ENCODE measurements at regions not wholly inside any gene's neighbourhood (a gene's known extent, or its start where the extent isn't known, plus 50 kb on each side); places are given as distances from the start of the nearest gene placed in this dataset.

- no peaks in the 10 kb centered on the region for H3K27me3 ChIP-seq (ENCODE audit: control insufficient read depth in 3 of 3, insufficient read depth in 3 of 3, low read length in 2 of 3)
- H3K27ac ChIP-seq (ENCODE audit: low read depth in 1 of 2, low read length in 1 of 2): no peak overlapping the region
- ATAC-seq (ENCODE audit: insufficient read depth, low FRiP score) (no peak), DNase-seq (no peak)
- WGBS, 2 donors: 93 to 94% methylated on average over 5 of the region's 5 CpGs
- H3K4me1 ChIP-seq (ENCODE audit: control insufficient read depth in 5 of 5, insufficient read depth in 5 of 5, low read length in 5 of 5): peaks cover 0 to 11% (median 0%) of the 10 kb centered on the region in 5 donors
- H3K36me3 ChIP-seq (ENCODE audit: control insufficient read depth in 4 of 4, insufficient read depth in 4 of 4, low read length in 4 of 4): no peaks in the 10 kb centered on the region
- no peak overlapping the region for H3K4me3 ChIP-seq
- TF ChIP-seq CTCF (IDR thresholded peaks at IDR 0.05; ENCODE audit: control extremely low read depth, extremely low read depth): no peak
- no peak overlapping the region for H3K9ac ChIP-seq (ENCODE audit: insufficient read depth in 1 of 2, low read length in 2 of 2)
- H3K9me3 ChIP-seq (ENCODE audit: control insufficient read depth in 4 of 4, insufficient read depth in 3 of 4, low read length in 3 of 4): no peaks in the 10 kb centered on the region
Observed at GRCh38 chr2:11942178-11942569, 195.7 kb downstream of the LPIN1 start.

- no peaks in the 10 kb centered on the region for H3K36me3 ChIP-seq (ENCODE audit: control insufficient read depth in 4 of 4, insufficient read depth in 4 of 4, low read length in 4 of 4)
- ATAC-seq (ENCODE audit: insufficient read depth, low FRiP score): no peak
- no peak overlapping the region for H3K27ac ChIP-seq (ENCODE audit: low read depth in 1 of 2, low read length in 1 of 2)
- no peaks in the 10 kb centered on the region for H3K27me3 ChIP-seq (ENCODE audit: control insufficient read depth in 3 of 3, insufficient read depth in 3 of 3, low read length in 2 of 3)
- no peak overlapping the region for H3K9ac ChIP-seq (ENCODE audit: insufficient read depth in 1 of 2, low read length in 2 of 2)
- H3K4me3 ChIP-seq: no peak overlapping the region
- no peak for TF ChIP-seq CTCF (IDR thresholded peaks at IDR 0.05; ENCODE audit: control extremely low read depth, extremely low read depth)
- H3K9me3 ChIP-seq (ENCODE audit: control insufficient read depth in 4 of 4, insufficient read depth in 3 of 4, low read length in 3 of 4): no peaks in the 10 kb centered on the region
- DNase-seq: no peak
- 78 to 82% methylated on average over 4 of the region's 4 CpGs for WGBS, 2 donors
- H3K4me1 ChIP-seq (ENCODE audit: control insufficient read depth in 5 of 5, insufficient read depth in 5 of 5, low read length in 5 of 5): peaks cover 0 to 11% (median 0%) of the 10 kb centered on the region in 5 donors
Observed at GRCh38 chr2:11944311-11944710, 197.9 kb downstream of the LPIN1 start.

GRCh38 chr2:11945139-11946126 lies 199.0 kb downstream of the LPIN1 start:
- DNase-seq: no peak
- Histone ChIP-seq H3K36me3 (ENCODE audit: control insufficient read depth in 4 of 4, insufficient read depth in 4 of 4, low read length in 4 of 4) (no peaks in the 10 kb centered on the region), H3K4me1 (ENCODE audit: control insufficient read depth in 5 of 5, insufficient read depth in 5 of 5, low read length in 5 of 5) (peaks cover 0 to 11% (median 0%) of the 10 kb centered on the region in 5 donors), H3K27ac (ENCODE audit: low read depth in 1 of 2, low read length in 1 of 2) (no peak overlapping the region), H3K27me3 (ENCODE audit: control insufficient read depth in 3 of 3, insufficient read depth in 3 of 3, low read length in 2 of 3) (no peaks in the 10 kb centered on the region), H3K9ac (ENCODE audit: insufficient read depth in 1 of 2, low read length in 2 of 2) (no peak overlapping the region), H3K4me3 (no peak overlapping the region), H3K9me3 (ENCODE audit: control insufficient read depth in 4 of 4, insufficient read depth in 3 of 4, low read length in 3 of 4) (no peaks in the 10 kb centered on the region)
- WGBS, 2 donors: 32 to 62% methylated on average over 5 of the region's 5 CpGs
- no peak for ATAC-seq (ENCODE audit: insufficient read depth, low FRiP score)
- TF ChIP-seq CTCF (IDR thresholded peaks at IDR 0.05; ENCODE audit: control extremely low read depth, extremely low read depth): no peak

Data from lung (tissue), 11 donors.